ENCODE measurements at regions not wholly inside any gene's neighbourhood (a gene's known extent, or its start where the extent isn't known, plus 50 kb on each side); places are given as distances from the start of the nearest gene placed in this dataset.
"Not testable (repeated sequence)": the region's sequence is repeated elsewhere in the genome, so short reads cannot be mapped to it uniquely, and the experiment has no call there.

DNA sequence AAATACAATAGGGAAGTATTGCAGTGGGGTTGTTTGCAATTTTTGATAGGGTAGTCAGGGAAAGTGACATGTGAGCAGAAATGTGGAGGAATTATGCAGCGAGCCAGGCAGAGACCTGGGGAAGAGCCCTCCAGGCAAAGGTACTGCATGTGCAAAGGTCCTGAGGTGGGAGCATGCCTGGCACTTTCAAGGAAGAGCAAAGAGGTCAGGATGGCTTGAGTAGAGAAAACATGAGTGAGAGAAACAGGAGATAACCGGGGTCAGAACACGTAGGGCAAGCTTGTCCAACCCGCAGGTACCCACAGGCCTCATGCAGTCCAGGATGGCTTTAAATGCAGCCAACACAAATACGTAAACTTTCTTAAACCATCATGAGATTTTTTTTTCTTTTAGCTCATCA, 71.0 kb downstream of the COQ2 start:
- no peak for DNase-seq (ENCODE audit: low read depth, low spot score)

DNA sequence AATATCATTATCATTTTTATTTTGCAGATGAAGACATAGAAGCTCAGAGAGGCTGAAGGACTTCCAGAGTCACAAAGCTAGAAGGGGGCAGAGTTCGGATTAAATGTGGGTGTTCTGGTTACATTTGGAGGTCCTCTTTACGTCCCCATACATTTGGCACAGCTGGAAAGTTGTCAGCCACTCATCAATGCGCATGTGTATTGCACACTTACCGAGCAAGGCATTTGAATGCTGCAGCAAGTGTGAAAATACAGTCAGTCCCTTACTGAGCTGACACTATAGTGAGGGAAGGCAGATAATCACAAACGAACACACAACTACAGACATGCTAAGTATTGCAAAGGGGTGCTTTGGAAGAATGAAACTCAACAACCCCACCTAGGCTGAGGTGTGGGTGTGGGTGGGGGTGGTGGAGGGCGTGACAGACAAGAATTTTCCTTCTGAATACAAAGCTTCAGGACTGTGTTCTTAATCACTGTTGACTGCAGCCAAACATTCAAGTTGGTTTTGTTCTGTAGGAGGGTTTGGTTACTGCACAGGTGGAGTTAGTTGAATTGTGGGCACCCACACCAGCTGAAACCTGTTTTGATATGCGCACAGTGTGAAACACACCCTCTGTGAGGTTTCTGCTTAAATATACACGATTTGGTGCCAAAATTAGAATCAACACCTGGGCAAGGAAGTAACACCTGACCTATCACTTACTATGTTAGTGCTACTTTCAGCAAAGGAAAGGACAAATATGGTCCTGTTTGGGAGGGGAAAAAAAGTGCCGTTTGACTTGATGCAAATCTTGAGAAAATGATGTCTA, 72.4 kb downstream of the COQ2 start:
- no peak for DNase-seq (ENCODE audit: low read depth, low spot score)

DNA sequence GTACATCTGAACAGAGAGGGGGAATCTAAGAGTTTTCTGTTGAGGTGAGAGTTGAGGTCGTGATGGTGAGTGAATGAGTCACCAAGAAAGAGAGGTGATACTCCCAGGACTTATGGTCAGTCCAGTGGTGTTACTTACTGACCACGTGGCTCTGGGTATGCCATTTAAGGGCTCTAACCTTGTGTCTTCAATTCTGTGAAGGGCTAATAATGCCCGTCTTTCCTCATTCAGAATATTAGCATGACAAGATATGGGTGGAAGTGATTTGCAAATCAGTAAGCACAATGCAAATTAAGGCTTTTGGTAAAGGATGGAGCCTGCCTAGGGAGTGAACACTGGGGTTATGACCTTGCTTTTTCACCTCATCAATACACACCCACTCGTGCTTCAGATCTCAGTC, 75.2 kb downstream of the COQ2 start:
- DNase-seq (ENCODE audit: low read depth, low spot score), result no peak

DNA sequence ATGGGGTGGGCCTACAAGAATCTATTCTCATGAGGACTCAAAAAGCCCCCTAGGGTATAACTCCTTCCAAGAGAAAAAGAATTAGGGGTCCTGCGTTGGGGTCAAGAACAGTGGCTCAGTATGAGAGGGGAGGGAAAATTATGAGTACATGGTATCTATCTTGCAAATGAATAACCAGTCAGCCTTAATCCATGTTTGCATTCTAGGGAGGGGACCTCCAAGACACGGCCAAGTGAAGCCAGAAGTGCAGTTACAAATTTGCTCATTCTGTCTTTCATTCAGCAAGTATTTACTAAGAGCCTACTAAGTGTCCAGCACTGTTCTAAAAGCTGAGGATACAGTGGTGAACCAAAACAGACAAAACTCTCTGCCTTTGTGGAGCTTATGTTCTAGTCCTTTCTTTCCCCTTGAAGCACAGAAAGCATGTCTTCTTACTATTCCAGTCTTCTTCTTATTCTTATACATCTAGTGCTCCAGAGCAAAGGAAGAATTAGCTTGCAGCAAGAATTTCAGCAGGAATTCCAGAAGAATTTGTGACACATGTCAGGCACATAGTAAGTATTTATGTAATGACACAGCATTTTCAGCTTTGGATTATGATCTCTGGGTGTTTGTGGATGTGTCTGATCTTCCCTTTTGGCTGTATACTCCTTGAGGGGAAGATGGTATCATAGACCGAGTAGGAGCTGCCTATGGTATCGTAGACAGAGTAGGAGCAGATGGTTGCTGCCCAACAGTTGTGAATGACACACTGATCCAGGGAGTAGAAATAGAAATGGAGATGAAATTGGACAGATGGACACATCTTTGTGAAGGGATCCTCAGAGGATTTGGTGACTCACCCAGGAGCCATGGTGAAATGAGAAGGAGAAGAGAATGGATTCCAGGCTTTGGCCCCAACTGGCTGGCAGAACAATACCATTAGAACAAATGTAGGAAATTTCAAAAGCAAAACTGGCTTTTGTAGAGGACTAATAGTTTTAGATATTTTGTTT, 75.9 kb downstream of the COQ2 start:
- no peak for DNase-seq (ENCODE audit: low read depth, low spot score)

DNA sequence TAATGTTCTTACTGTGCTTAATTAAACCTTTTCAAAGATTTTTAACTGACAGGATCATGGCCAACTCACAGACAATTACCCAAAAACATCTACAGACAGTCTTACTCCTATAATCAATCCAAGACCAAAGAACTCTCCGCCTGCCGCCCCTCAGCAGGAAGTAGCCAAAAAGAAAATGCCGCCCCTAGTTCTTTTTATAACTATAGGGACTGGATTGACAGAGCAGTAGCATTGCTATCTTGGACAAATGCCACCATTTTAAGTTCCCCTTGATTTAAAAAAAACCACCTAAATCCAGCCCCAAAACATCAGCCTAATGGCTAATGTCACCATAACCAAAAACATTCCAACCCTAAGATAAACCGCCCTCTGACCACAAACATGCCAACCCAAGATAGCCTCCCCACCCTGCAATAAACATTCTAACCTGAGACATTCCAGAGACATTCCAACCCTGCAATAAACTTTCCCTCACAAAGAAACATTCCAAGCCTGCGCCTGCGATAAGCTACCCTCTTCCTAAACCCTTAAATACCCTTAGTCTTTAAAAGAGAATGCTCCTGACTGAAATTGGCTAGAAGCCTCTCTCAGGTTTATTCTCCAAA, 77.0 kb downstream of the COQ2 start:
- DNase-seq (ENCODE audit: low read depth, low spot score), result no peak

DNA sequence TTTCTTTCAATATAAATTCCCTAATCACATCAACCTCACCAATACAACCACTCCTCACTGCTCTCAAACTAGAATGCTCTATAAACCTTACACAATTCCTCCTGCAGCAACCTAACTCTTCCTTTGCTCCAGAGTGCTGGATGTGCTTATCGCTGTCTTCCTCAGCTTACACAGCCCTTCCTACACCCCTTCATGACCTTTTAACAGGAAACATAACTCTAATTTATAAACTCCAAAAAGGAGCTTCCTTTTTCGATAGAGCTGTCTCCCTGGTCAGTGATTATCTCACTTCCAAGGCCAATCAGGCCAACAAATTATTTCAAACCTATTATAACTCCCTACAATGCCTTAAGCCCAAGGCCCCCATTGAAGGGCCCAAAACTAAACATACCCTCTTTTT, 78.8 kb downstream of the COQ2 start:
- no peak for DNase-seq (ENCODE audit: low read depth, low spot score)

DNA sequence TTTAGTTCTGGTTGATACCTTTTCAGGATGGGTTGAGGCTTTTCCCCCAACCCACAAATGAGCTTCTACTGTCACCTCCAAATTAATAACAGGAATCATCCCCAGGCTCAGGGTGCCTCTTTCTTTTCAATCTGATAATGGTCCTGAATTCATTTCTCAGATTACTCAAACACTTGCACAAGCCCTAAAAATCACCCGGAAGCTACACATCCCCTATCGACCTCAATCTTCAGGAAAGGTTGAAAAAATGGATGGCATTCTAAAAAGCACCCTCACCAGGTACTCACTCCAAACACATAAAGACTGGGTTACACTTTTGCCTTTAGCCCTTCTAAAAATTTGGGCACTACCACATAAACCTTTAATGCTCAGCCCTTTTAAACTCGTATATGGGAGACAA, 79.9 kb downstream of the COQ2 start:
- no peak for DNase-seq (ENCODE audit: low read depth, low spot score)

DNA sequence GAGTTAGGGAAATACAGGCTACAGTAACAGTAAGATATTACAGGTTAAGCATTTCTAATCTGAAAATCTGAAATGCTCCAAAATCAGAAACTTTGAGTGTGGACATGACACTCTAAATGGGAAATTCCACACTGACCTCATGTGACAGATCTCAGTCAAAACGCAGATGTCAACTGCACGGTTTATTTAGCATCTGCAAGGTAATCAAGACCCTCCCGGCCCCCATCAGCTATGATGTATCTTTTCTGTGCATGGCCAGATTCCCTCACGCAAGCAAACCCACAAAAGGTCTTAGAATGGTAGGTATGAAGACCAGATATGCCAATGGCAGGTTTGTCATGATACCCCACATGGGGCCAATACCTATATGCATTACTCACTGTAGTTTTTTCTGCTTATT, 82.8 kb downstream of the COQ2 start:
- no peak for DNase-seq (ENCODE audit: low read depth, low spot score)

DNA sequence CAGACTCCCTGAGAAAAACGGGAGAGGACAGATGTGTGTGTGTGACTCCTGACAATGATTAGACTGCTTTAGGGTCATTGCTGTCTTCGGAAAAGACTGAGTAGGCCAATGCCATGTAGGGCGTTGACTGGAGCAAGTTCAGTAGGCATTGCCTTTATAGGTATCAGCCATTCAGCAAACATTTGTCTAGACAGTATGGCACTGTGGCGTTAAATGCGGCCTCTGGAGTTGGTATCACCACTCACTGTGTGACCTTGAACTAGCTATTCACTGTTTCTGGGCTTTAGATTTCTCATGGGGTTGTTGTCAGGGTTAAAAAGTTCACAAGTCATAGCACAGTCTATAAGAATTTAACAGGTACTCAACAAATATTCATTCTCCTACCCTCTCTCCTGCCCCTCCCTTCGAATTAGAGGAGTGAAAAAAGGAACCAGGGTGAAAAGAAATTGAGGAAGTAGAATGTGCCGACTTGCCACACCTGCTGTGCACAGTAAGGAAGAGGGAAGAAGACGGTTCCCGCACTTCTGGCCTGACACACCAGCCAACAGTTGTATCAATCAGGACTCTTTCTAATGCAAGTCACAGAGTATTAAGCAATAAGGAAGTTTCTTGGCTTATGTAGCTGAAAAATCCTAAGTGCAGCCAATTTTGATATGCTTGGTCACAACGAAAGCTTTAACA, 83.2 kb upstream of the PLAC8 start:
- DNase-seq (ENCODE audit: low read depth, low spot score), result no peak

DNA sequence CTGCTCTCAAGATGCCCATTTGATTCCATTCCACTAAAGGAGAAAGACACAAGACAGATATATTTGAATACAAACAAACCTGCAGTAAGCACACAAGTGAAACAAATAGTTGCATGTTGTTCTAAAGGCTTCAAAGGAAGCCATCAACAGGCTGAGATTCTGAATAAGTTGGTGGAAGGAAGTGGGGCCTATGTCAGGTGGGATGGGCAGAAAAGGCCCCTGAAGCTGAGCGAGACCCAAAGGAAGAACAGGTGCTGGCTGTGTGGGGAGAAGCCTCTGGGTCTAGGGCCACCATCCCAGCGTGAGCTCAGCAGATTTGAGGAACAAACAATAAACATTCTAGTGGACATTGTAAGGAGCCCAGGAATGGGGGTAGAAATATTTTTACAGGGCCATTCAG, 82.4 kb upstream of the PLAC8 start:
- DNase-seq (ENCODE audit: low read depth, low spot score), result no peak

DNA sequence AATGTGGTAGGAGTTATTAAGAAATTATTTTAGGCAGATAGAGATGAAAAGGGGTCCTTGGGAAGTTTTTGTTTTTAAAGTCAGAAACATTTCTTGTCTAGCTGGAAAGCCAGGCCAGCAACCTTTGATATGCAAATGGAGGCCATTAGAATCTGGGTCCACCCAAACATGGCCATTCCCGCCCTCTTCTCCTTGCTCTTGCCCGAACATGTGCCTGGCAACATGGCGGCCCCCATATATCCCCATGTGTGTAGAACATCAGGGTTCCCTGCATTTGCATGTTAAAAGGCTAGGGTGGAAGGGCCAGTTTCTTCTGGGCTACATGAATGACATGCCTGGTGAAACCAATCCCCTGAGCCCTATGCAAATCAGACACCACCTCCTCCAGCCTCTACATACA, 80.7 kb upstream of the PLAC8 start:
- DNase-seq (ENCODE audit: low read depth, low spot score), result no peak

DNA sequence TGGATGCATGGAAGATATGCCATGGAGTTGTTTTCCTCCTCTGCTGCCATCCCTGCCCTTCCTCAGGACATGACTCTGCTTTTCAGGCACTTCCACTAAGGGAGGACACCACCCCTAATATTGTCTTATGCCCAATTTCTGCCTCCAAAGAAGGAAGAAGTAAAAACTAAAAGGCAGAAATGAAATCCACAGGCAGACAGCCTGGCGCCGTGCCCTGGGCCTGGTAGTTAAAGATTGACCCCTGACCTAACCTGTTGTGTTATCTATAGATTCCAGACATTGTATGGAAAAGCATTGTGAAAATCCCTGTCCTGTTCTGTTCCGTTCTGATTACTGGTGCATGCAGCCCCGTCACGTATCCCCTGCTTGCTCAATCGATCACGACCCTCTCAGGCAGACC, 80.1 kb upstream of the PLAC8 start:
- not testable (repeated sequence) for DNase-seq (ENCODE audit: low read depth, low spot score)

DNA sequence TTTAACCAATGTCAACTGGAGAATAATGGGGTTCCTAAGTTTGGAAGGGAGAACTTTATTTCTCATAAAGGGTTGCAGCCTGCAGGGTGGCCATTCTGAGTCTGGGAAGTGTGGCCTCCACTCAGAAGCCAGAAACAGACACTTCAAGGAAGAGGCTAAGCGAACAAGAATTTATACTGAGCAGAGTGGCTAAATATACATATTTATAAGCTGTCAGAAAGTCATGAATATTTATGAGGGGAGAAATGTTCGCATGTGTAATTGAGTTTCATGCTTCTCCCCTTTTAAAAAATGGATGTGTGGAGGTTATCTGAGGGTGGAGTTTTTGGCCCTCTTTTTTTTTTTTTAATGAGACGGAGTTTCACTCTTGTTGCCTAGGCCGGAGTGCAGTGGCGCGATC, 78.1 kb upstream of the PLAC8 start:
- DNase-seq (ENCODE audit: low read depth, low spot score), result no peak

DNA sequence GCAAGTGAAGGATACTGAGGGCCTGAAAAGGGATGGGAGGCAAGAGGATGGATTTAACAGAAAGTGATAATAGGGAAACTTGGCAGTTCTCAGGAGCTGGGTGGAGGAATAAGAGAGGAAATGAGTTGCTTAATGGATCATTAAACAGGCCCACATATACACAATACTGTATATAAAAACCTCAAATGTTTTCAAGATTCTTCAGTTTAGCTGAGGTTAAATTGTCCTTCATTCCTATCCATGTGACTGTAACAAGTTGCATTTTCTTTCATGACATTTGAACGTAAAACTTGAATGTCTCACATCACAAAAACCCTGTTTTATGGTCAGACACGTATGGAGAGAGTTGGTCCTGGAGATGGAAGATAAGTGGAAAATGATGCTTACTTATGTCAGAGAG, 76.5 kb upstream of the PLAC8 start:
- no peak for DNase-seq (ENCODE audit: low read depth, low spot score)

DNA sequence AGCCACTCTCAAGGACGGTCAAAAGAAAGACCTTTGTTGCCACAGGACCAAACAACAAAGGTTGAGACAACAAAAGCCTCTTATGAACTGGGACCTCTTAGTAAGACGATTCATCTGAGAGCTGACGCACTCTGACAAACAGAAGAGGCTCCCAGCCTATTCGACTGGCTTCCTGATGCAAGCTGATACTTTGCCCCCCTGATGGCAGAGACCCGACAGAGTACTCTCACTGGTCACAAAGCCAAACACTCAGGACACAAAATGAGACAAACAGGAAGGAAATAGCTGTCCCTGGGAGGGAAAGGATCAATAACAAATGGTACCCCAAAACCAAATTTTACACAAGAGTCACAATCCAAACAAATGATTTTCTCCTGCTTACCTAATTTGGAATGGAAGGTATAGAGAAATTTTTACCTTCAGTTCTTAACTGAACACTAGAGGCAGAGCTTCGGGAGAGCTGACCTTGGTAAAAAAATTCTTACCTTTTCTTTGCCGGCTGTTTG, 75.2 kb upstream of the PLAC8 start:
- DNase-seq (ENCODE audit: low read depth, low spot score), result no peak

DNA sequence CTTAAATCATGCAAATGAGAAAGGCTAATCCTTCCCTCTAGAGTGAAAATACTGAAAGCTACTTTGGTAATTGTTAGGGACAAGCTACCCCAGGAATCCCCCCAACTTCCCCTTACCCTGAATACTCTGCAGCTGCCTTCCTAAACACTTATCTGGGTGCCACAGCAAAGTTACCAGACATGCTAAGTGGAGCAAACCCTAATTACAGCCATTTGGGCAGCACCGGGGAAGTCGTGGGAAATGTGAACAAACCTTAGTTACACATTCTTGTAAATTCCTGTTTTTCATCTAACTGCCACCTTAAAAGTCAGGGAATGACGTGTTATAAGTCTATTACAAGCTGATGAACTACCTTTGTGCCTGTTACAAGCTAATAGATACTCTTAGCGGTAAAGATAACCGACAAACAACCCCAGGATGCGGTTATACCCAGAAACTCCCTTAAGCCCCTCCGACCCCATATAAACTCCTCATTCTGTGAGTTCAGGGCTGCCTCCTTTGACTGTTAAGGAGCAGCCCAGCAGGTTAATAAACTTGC, 66.0 kb upstream of the PLAC8 start:
- no peak for DNase-seq (ENCODE audit: low read depth, low spot score)

DNA sequence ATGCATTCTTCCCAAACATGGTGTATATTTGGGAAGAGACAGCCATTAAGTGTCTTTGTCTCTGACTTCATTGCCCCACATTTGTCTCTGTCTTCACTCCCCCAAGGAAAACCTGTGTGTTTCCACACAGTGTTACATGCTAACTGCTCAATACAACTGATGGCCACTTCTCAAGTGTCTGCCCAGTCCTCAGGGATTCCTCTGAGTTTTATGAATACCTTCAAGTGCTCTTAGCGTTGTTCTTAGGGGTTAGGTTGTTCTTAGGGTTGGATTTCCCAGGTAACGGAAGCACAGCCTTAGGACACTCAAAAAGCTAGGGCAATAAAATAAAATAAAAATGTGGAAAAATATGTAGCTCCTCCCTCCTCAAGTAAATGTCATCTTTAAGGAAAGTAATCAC, 64.7 kb upstream of the PLAC8 start:
- no peak for DNase-seq (ENCODE audit: low read depth, low spot score)

DNA sequence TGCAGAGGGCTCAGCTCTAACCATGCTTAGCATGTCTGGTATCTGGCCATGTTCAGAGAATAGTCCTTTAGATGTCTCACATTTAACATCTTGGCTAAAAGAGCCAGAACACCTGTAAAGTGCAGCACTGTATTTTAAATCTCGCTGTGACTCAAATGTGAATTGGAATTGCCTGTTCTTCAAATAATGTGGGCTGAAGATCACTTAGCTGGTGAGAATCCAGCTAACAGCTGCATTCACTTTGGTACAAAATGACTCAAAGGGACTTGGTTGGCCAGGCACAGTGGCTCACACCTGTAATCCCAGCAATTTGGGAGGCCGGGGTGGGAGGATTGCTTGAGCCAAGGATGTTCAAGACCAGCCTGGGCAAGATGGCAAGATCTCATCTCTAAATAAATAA, 63.5 kb upstream of the PLAC8 start:
- DNase-seq (ENCODE audit: low read depth, low spot score), result no peak

DNA sequence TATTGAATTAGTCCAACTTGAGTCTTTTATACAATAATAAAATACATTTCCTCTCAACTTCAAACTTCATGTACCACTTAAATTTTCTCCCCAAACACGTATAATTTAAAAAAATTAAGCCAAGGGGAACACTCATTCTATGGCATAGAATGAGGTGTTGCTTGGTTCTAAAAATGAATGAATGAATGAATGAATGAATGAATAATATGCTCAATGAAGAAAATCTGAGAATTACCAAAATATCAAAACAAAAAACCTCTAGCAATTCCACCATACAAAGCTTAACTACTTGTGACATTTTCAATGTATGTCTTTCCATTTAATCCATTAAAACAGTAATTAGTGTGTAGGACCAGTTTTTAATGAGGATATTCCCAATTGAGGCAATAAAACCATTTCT, 62.7 kb upstream of the PLAC8 start:
- DNase-seq (ENCODE audit: low read depth, low spot score), result no peak

DNA sequence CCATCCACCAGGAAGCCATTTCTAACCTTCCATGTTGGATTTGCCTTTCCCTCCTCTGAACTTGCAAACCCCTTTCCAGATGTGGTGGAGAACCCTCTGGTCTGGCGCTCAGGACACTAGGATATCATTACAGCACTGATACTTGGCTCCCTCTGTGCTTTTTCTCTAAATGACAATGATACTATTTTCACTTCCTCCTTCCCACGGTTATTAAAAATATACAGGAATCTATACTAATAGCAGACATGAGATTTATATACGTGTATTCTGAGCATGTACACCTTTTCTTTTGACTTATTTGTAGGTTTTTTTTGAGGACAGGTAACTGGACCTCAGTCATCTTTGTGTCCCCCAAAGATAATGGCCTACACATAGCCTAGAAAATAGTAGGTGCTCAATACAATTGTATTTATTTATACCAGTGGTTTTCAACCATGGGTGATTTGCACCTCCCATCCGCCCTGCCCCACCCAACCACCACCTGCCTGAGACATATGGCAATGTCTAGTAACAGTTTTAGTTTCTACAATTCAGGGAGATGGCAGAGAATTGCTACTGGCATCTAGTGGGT, 60.4 kb upstream of the PLAC8 start:
- no peak for DNase-seq (ENCODE audit: low read depth, low spot score)

DNA sequence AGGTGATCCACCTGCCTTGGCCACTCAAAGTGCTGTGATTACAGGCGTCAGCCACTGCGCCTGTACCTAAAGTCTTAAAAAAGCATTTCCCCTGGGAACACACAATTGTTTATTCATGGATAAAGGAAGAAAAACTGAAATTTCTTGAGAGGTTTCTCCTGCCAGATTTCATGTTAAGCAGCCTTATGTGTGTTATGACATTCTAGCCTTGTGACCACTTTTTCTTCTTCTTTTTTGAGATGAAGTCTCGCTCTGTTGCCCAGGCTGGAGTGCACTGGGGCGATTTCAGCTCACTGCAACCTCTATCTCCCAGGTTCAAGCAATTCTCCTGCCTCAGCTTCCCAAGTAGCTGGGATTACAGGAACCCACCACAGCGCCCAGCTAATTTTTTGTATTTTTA, 57.8 kb upstream of the PLAC8 start:
- DNase-seq (ENCODE audit: low read depth, low spot score), result no peak
